CMK (cell line): ENCODE measurements at regions not wholly inside any gene's neighbourhood (a gene's known extent, or its start where the extent isn't known, plus 50 kb on each side); places are given as distances from the start of the nearest gene placed in this dataset.
"Not testable (repeated sequence)": the region's sequence is repeated elsewhere in the genome, so short reads cannot be mapped to it uniquely, and the experiment has no call there.

Experiments used
- DNase-seq: peaks from one replicate; pipeline ENCODE4 v3.0.0-alpha.2; 2010; ENCODE audit warnings: low read depth

- no peak for DNase-seq
These were observed 132.3 kb upstream of the TAF11L2 start for GRCh38 chr5:17365811-17366138.

DNA sequence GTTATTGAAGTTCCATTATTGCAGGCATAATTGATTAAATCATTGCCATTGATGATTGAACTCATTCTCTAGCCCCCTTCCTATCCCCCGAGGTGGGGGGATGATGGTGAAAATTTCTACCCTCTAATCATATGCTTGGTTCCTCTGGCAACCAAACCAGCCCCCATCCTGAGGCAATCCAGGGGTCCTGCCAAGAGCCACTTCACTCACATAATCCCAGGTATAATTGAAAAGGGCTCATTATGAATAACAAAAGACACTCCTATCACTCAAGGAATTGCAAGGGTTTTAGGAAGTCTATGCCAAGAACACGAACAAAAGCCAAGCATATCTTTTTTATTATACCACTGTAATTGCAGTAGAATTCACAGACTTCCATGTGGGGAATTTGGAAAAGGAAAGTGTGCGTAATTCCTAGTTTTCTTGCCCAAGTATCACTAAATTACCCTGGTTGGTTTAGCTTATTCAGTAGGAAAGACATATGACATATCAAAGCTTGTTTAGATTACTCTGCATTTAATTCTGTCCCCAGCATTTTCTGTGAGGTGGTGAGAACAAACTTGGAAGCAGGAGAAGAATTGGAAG lies 130.7 kb upstream of the TAF11L2 start:
- no peak for DNase-seq

- DNase-seq: no peak
These were observed 127.4 kb upstream of the TAF11L2 start for GRCh38 chr5:17370651-17371050.

DNA sequence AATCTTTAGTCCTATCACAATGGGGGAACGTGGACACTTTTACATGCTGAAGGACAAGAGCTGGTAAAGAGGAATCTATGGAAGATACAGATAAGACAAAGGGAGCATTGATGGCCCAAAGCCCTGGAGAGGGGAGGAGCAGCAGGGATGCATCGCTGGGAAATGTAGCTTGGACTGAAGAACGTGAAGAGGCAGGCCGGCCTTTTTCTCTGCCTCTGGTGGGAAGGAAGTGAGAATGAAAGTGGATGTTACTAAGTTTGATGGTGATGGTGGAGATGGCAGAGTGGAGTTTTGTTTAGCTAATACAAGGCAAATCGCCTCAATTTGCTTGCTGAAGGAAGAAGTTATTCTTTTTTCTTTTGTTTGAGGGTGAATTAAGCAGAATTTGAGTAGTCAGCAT lies 124.6 kb upstream of the TAF11L2 start:
- no peak for DNase-seq

GRCh38 chr5:17373814-17374556 lies 124.0 kb upstream of the TAF11L2 start:
- no peak for DNase-seq

DNA sequence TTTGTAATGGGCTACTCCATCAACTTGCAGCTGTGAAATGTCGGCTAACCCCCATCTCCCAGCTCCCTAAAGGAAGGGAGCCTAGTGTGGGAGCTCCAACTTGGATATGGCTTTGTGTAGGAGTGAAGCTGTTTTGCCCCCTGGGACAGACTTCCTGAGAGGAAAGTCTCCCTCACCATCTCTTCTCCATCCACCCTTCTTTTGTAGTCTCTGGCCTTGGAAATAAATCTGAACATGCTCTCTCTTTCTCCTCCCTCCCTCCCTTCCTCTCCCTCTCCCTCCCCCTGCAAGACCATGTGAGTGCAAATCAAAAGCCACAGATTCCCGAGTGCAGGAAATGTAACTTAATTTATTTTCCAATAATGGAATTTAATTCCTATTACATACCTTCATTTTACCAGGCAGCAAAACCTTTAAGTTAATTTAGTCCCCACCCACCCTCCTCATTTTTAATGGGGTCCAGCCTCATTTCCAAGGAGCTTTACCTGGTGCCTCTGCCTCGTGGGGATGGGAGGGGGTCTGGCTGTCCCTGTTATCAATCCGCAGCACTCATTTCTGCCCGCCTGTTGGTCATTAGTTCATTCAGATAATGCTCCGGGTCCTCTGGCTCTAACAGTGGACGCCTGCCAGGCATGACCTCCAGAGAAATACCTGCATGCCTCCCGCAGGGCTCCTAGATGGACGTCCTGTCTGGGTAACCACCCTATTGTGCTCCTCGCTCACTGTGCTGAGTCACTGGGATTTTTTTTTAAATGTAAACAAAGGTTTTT lies 122.9 kb upstream of the TAF11L2 start:
- no peak for DNase-seq

DNA sequence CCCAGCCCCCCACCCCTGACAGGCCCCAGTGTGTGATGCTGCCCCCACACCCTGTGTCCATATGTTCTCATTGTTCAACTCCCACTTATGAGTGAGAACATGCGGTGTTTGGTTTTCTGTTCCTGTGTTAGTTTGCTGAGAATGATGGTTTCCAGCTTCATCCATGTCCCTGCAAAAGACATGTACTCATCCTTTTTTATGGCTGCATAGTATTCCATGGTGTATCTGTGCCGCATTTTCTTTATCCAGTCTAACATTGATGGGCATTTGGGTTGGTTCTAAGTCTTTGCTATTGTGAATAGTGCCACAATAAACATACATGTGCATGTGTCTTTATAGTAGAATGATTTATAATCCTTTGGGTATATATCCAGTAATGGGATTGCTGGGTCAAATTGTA lies 122.1 kb upstream of the TAF11L2 start:
- not testable (repeated sequence) for DNase-seq

GRCh38 chr5:17378346-17378997 lies 119.6 kb upstream of the TAF11L2 start:
- no peak for DNase-seq

GRCh38 chr5:17379100-17379951 lies 118.7 kb upstream of the TAF11L2 start:
- DNase-seq: no peak

DNA sequence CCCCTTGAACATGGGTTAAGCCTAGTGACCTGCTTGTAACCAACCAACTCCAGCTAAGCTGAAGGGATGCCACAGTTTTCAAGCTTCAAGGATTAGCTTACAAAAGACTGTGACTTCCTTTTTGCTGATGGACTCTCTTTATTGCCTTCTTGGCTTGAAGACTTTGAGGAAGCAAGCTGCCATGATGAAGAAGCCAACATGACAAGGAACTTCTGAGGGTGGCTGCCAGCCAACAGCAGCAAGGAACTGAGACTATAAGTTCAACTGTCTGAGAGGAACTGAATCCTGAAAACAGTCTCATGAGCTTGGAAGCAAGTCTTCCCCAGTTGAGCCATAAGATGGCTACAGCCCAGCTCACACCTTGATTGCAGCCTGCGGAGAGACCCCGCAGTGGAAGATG lies 116.1 kb upstream of the TAF11L2 start:
- DNase-seq: no peak

- no peak for DNase-seq
These were observed 114.5 kb upstream of the TAF11L2 start for GRCh38 chr5:17383526-17383925.

GRCh38 chr5:17384181-17384580 lies 113.8 kb upstream of the TAF11L2 start:
- DNase-seq: no peak

DNA sequence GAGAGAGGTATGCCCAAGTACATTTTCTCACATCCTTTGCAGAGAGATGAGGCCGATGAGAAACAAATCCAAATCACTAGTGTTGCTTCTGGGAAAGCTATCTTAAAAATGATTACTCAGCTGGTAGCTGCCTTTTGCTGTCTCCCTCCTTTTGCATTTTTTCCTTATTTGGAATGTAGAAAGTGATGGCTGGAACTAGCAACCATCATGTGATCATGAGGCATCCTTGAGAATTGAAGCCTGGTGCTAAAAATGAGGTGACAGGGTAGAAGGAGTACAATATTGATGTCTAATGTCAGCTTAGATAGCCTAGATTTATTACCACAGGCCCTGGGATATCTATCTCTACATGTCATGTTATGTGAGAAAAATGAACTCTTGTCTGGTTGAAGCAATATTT lies 109.3 kb upstream of the TAF11L2 start:
- no peak for DNase-seq

DNA sequence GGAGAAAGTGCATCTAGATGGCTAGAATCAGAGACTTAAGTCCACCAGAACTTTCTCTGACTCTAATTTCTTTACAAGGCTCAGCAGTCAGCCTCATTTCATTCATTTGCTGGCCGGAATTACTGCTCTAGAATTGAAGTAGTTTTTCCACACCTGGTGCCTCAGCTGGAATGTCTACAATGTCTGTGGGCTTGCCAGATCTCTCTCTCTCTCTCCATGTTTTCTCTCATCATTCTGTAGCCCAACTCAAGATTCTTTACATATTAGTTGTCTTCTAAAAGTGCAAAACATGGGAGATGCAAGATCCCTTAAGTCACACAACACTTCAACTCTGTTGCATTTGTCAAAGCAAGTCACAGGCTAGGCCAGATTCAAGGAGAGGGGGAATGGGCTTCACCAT lies 103.9 kb upstream of the TAF11L2 start:
- no peak for DNase-seq

GRCh38 chr5:17395106-17395880 lies 102.7 kb upstream of the TAF11L2 start:
- no peak for DNase-seq

GRCh38 chr5:17396247-17396646 lies 101.8 kb upstream of the TAF11L2 start:
- no peak for DNase-seq

- DNase-seq: no peak
These were observed 99.6 kb upstream of the TAF11L2 start for GRCh38 chr5:17398431-17398830.

GRCh38 chr5:17398866-17399835 lies 98.9 kb upstream of the TAF11L2 start:
- DNase-seq: no peak

- DNase-seq: peak; percentile 49
These were observed 98.1 kb upstream of the TAF11L2 start for GRCh38 chr5:17399931-17400330.
